Renal cortex interstitium (tissue), 11 donors: ENCODE measurements at regions not wholly inside any gene's neighbourhood (a gene's known extent, or its start where the extent isn't known, plus 50 kb on each side); places are given as distances from the start of the nearest gene placed in this dataset.
"Not testable (repeated sequence)": the region's sequence is repeated elsewhere in the genome, so short reads cannot be mapped to it uniquely, and the experiment has no call there.

Source experiments
- DNase-seq, 11 donors: peaks; one replicate each; pipeline ENCODE4 v3.0.0-alpha.2; 2013; ENCODE audit warnings: low read depth in 9 of 11, low spot score in 4 of 11; ENCODE audit errors: extremely low read depth in 1 of 11

DNA sequence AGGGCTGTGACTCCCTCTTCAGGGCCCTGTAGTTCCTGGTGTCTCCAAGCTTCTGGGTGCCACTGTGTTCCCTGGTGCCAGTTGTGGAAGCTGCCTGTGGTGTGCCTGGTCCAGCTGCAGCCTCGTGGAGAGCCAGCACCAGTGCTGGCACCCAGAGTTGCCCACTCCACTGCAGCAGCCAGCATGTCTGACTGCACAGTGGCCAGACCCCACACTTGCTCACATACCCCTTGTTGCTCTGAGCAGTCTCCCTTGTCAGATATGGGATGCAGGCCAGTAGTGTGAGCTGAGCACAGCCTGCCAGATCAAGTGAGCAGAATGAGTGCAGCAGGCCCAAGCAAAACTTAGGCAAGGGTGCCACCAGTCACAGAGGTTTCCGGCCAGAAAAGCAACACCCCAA lies 108.6 kb downstream of the ZMAT1 start:
- no peak for DNase-seq

GRCh38 chrX:101817739-101818138 lies 114.1 kb downstream of the ZMAT1 start:
- not testable (repeated sequence) for DNase-seq

- DNase-seq = no peak
These were observed 118.6 kb downstream of the ZMAT1 start for GRCh38 chrX:101813200-101813599.

DNA sequence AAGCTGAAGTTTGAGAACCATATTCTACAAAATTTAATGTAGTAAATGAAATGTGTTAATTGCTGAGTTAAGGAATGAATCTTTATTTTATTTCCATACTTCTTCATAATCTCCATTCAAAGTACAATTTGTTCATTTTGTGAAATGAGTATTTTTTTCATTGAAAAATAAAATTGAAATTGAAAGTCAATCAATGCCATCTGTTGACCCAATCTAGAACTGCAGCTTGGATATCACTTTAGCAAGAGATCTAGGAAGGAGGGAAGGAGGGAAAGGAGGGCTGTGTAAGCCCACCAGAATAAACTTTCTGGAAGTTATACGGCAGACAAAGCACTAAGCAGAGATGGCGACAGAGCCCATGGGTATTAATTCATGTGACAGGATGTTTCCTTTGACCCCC lies 128.4 kb downstream of the ZMAT1 start:
- peak in 2 of 11 donors; percentile 4 to 5 for DNase-seq

- DNase-seq = peak; percentile 58 to 91 (median 78)
These were observed 132.4 kb downstream of the ZMAT1 start for GRCh38 chrX:101799387-101799786.

DNA sequence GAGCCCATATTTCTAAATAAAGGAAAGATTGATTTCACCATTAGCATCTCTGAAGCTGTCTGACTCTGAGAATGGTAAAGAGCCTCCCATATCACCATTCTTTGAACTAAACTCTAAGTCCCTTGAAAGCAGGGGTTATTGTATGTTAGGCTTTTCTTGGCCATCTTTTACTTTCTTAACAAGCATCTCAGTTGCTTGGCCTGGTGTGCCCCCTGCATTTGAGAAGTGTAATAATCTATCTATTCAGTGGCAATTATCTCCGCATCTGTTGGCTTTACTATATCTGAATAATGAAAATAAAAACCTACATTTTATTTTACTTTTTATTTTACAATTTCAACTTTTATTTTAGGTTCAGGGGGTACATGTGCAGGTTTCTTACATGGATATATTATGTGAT lies 128.3 kb upstream of the ARMCX2 start:
- no peak for DNase-seq

DNA sequence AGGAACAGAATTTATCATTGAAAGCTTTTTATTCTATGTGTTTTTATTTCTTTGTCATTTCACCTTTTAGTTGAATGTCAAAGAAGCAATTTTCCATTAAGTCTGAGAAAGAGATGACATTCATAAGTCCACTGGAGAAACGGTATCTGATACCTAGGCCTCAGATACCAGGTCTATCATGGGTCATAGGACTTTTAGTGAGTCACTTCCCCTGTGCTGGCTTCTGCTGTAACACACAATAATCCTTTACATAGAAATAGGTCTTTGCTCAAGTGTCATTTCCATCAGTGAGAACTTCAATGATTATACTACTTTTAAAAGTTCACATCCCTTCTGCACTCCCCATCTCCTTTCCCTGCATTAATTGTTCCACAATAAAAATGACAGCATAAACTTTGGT lies 125.5 kb upstream of the ARMCX2 start:
- no peak for DNase-seq

DNA sequence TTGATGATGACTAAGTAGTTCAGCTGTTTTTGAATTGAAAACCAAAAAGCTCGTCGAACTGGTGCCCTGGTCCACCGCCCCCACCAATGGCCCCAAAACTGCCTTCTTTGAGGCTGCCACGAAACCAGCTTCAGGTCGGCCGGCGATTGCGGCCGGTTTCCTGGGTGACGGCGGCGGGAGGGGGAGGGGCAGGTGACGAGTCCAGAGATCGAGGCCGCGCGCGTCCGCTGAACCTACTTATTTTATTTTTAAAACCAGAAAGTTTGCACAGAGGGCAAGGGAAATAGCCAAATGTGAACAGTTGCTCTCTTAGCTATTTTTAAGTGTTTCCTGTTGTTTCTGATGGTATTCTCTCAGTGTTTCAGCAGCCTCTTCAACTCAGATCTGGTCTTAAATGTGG lies 120.8 kb upstream of the ARMCX2 start:
- DNase-seq = not testable (repeated sequence)

GRCh38 chrX:101774340-101774739 lies 114.7 kb upstream of the ARMCX2 start:
- no peak for DNase-seq

DNA sequence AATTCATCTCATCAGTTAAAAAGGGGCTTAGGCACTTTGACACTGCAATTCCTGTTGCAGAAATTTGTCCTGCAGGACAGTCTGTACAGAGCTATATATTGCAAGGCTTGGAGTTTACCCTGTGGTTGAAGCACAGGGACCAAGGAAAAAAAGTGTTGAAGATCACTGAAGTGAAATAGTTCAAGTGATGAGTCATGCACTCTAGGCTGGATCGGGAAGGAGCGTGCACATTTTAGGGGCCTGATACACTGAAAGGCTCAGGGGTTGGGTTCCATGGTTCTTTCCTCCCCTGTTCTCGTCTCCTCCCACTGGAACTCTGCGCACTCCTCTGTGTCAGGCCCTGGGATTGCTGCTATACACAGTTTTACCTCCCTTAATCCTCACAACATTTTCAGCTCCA lies 104.9 kb upstream of the ARMCX2 start:
- no peak for DNase-seq

DNA sequence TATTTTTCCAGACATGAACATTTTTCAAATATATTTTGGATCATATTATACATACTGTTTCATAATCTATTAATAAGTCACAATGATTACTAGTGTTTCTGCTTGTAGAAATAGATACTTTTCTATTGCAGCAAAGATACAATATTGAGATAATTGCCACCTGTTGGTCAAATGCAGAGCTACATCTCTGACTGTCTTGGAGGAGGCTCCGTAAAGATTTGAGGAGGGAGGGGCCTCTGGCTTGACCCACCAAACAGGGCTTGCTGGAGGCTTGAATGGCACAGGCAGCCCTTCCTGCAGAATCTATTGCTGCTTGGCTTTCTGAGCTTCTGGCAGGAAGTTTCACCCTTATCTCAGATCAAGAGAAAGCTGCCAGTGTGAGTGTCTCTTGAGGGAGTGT lies 99.3 kb upstream of the ARMCX2 start:
- peak in 9 of 11 donors; percentile 0 to 15 (median 8) for DNase-seq

DNA sequence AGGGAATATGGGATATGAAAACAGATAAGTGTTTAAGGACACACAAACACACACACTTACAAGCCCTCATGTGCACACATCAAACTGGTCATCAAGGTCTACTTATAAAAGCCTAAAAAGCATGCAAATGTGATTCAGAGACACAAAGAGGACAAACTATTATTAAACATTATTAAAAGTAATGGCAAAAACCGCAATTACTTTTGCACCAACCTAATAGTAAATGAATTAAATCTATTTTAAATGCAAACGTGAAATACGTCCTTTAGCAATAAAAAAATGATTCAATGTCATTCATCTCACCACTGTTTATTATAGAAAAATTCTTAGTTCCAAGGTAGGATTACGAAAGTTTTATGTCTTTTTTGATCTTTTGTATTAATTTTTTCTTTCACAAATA lies 91.1 kb upstream of the ARMCX2 start:
- no peak for DNase-seq

- no peak for DNase-seq
These were observed 89.8 kb upstream of the ARMCX2 start for GRCh38 chrX:101749436-101749835.

DNA sequence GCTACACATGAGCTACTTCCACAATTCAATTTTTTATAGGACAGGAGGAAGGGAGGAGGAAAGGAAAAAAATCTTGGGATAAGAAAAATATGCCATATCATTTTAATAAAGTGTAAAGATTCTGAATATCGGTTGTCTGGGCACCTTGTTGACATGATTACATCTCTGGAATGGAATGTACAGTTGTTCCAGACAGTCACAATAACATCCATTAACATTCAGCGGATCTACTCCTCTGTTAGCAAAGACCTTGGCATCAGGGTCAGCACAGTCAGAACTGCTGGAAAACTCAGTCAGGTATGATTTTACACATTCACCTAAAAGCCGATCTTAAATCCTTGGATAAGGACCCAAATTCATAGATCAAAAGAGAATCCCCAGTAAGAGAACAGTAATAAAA lies 85.4 kb upstream of the ARMCX2 start:
- no peak for DNase-seq

DNA sequence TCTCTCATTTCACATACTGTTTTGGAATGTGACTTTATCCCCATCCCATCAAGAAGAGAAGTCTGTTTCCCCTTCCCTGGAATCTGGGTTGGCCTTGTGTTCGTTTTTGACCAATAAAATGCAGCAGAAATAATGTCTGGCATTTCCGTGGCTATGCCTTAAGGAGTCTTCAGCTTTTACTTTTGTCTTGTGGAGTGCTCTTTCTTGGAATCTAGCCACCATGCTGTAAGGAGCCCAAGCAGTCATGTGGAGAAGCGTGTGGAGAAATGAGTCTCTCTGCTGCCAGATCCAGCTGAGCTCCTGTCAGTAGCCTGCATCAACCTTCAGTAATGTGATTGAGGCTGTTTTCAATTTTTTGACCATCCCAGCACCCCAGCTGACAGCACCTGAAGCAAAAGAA lies 84.4 kb upstream of the ARMCX2 start:
- no peak for DNase-seq

- DNase-seq = no peak
These were observed 81.0 kb upstream of the ARMCX2 start for GRCh38 chrX:101740642-101741041.

DNA sequence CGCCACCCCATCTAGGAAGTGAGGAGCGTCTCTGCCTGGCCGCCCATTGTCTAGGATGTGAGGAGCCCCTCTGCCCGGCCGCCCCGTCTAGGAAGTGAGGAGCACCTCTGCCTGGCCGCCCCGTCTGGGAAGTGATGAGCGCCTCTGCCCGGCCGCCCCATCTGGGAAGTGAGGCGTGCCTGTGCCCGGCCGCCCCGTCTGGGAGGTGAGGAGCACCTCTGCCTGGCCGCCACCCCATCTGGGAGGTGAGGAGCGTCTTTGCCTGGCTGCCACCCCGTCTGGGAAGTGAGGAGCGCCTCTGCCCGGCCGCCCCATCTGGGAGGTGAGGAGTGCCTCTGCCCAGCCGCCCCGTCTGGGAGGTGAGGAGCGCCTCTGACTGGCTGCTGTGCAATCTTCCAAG lies 79.2 kb upstream of the ARMCX2 start:
- DNase-seq = not testable (repeated sequence)

- DNase-seq = not testable (repeated sequence)
These were observed 78.8 kb upstream of the ARMCX2 start for GRCh38 chrX:101738411-101738810.

GRCh38 chrX:101736651-101737050 lies 77.0 kb upstream of the ARMCX2 start:
- no peak for DNase-seq

DNA sequence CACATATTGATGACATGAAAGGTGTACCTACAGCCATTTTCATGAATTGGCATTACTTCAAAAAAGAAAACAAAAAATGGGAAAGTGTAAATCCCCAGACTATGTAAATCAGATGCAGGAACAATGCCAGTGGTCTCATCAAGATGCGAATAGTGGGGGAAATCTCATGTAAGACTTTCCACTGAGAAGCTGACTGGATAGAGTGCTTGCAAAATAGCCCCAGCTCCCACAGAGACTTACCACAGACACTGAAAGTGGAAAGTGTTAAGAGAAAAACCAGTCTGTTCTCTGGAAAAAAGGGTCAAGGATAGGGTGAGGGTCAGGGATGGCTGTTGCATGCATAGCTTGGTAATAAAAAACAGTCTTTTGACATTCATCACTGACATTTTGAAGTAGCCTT lies 73.2 kb upstream of the ARMCX2 start:
- no peak for DNase-seq

- no peak for DNase-seq
These were observed 70.3 kb upstream of the ARMCX2 start for GRCh38 chrX:101729986-101730385.
